Endothelial cell of umbilical vein (primary cell): ENCODE measurements at regions not wholly inside any gene's neighbourhood (a gene's known extent, or its start where the extent isn't known, plus 50 kb on each side); places are given as distances from the start of the nearest gene placed in this dataset.

ENCODE experiments used
- BruUV-seq: library from RNA; stranded (reverse); fragments of 400-500 nt; replicated peaks from 2 replicates; lab custom pipeline; 2021; lab: Mats Ljungman, UMichigan
- CTCF ChIA-PET: fragments of 300-600, 350-600 bp; sonication (Branson Sonifier 250); formaldehyde crosslinking; loops from one replicate; lab custom pipeline; 2021; ENCODE audit warnings: antibody characterized with exemption, inconsistent platforms; lab: Charles Lee
- POLR2A ChIA-PET: fragments of 300-600, 350-600 bp; sonication (Branson Sonifier 250); formaldehyde crosslinking; loops from one replicate; lab custom pipeline; 2021; ENCODE audit warnings: antibody characterized with exemption, inconsistent platforms; lab: Charles Lee
- DNase-seq: peaks from one replicate; pipeline ENCODE4 v3.0.0-alpha.2; 2011; ENCODE audit warnings: low read depth, low spot score
- FAIRE-seq: peaks from 2 replicates; lab custom pipeline; 2011; peaks lifted over from hg19 to GRCh38; lab: Jason Lieb, UNC
- H2AFZ ChIP-seq: 2 replicates; pipeline ENCODE4 v1.6.0; 2012; ENCODE audit warnings: low read depth, low read length, control low read depth, inconsistent platforms
- H3K27ac ChIP-seq: 2 replicates; pipeline ENCODE4 v1.5.1; 2011; ENCODE audit warnings: low read depth, mild to moderate bottlenecking, control low read depth, low read length, moderate library complexity; ENCODE audit not compliant: insufficient read depth
- H3K27me3 ChIP-seq, 2 experiments: 2 replicates each; pipeline versions ENCODE4 v1.6.0 to v1.6.1; 2011; ENCODE audit warnings: low read length in 2 of 2, mixed read lengths in 1 of 2; ENCODE audit not compliant: control insufficient read depth in 2 of 2, insufficient read depth in 2 of 2
- H3K36me3 ChIP-seq, 2 experiments: 2 replicates in 1 of 2; 3 replicates in 1 of 2; pipeline ENCODE4 v1.5.1; 2011; ENCODE audit warnings: low read length in 2 of 2, mild to moderate bottlenecking in 1 of 2, moderate library complexity in 1 of 2; ENCODE audit not compliant: control insufficient read depth in 2 of 2, insufficient read depth in 2 of 2; ENCODE audit errors: extremely low read depth in 1 of 2
- H3K4me1 ChIP-seq: 3 replicates; pipeline ENCODE4 v1.5.1; 2011; ENCODE audit warnings: mild to moderate bottlenecking, low read length; ENCODE audit not compliant: control insufficient read depth, insufficient read depth; ENCODE audit errors: extremely low read depth
- H3K4me2 ChIP-seq: 2 replicates; pipeline ENCODE4 v1.6.1; 2011; ENCODE audit warnings: low read length, control low read depth, mixed read lengths; ENCODE audit not compliant: insufficient read depth
- H3K4me3 ChIP-seq, 3 experiments: fragments of 200-600 bp in 1 of 3; sonication (generic), shearing (Covaris generic) in 1 of 3; replicated peaks in 1 of 3; 2 replicates each; pipeline ENCODE4 v1.5.1; 2011 to 2016; ENCODE audit warnings: control low read depth in 3 of 3, low read length in 3 of 3, mild to moderate bottlenecking in 2 of 3, inconsistent platforms in 1 of 3, low read depth in 1 of 3, moderate library complexity in 1 of 3; ENCODE audit not compliant: insufficient read depth in 1 of 3
- H3K79me2 ChIP-seq: 2 replicates; pipeline ENCODE4 v1.6.0; 2012; ENCODE audit warnings: low read length, inconsistent platforms; ENCODE audit not compliant: control insufficient read depth, insufficient read depth
- H3K9ac ChIP-seq: replicated peaks from 2 replicates; pipeline ENCODE3; 2011; ENCODE audit warnings: low read length, control low read depth; ENCODE audit not compliant: insufficient read depth; ENCODE audit errors: extremely low read depth
- H3K9me1 ChIP-seq: replicated peaks from 3 replicates; pipeline ENCODE4 v1.6.0; 2011; ENCODE audit warnings: mild to moderate bottlenecking, low read length; ENCODE audit not compliant: control insufficient read depth, insufficient read depth; ENCODE audit errors: extremely low read depth
- H3K9me3 ChIP-seq: replicated peaks from 2 replicates; pipeline ENCODE4 v1.5.1; 2012; ENCODE audit warnings: low read length, inconsistent platforms; ENCODE audit not compliant: control insufficient read depth, insufficient read depth
- H4K20me1 ChIP-seq: replicated peaks from 2 replicates; pipeline ENCODE3; 2011; ENCODE audit warnings: mild to moderate bottlenecking, low read length; ENCODE audit not compliant: control insufficient read depth, insufficient read depth; ENCODE audit errors: extremely low read depth
- CTCF ChIP-seq, 2 donors: IDR thresholded peaks; 1 replicate in 1 of 2; 2 replicates in 1 of 2; pipeline ENCODE4 v1.5.1; 2011; ENCODE audit warnings: low read length in 2 of 2, mild to moderate bottlenecking in 2 of 2, moderate library complexity in 2 of 2, control low read depth in 1 of 2, inconsistent platforms in 1 of 2, low read depth in 1 of 2; ENCODE audit not compliant: insufficient read depth in 1 of 2; ENCODE audit errors: extremely low read depth in 1 of 2
- EZH2 ChIP-seq: IDR thresholded peaks from 2 replicates; pipeline ENCODE4 v1.6.1; 2012; ENCODE audit warnings: borderline replicate concordance, low read depth, mild to moderate bottlenecking, moderate library complexity, low read length, inconsistent platforms; ENCODE audit not compliant: severe bottlenecking
- FOS ChIP-seq: IDR thresholded peaks from 2 replicates; pipeline ENCODE4 v1.6.1; 2011; ENCODE audit warnings: mild to moderate bottlenecking, low read length, moderate library complexity, borderline replicate concordance; ENCODE audit not compliant: insufficient read depth
- GATA2 ChIP-seq: IDR thresholded peaks from 2 replicates; pipeline ENCODE4 v1.7.0; 2011; ENCODE audit warnings: low read depth, mild to moderate bottlenecking, moderate library complexity, mixed read lengths, low read length; ENCODE audit not compliant: insufficient read length, insufficient read depth
- JUN ChIP-seq: IDR thresholded peaks from 2 replicates; pipeline ENCODE4 v1.6.1; 2011; ENCODE audit warnings: borderline replicate concordance, low read depth; ENCODE audit not compliant: insufficient read length, insufficient read depth
- MYC ChIP-seq: IDR thresholded peaks from one replicate; pipeline ENCODE4 v1.6.1; 2011; ENCODE audit warnings: mild to moderate bottlenecking, low read depth, low read length
- POLR2A ChIP-seq: IDR thresholded peaks from 2 replicates; pipeline ENCODE4 v1.6.1; 2012; ENCODE audit warnings: low read depth, mild to moderate bottlenecking, control low read depth, low read length
- POLR2AphosphoS5 ChIP-seq: IDR thresholded peaks from 2 replicates; pipeline ENCODE4 v1.6.1; 2012; ENCODE audit warnings: low read depth, mild to moderate bottlenecking, control low read depth, low read length, moderate library complexity; ENCODE audit not compliant: insufficient read depth
- dilution Hi-C: fragments of 300-500 bp; cut with MboI; formaldehyde crosslinking; loops from one replicate; pipeline ENCODE4 v1.15.0; 2019; ENCODE audit warnings: low sequenced_read_pairs; ENCODE audit not compliant: extremely low pct_ligation_motif_present
- intact Hi-C: fragments of 100-400 bp; cut with micrococcal nuclease; formaldehyde crosslinking; loops from one replicate; pipeline ENCODE4 v1.10.0; 2022
- TF ChIP-seq, protein P1 (sequence below): IDR thresholded peaks from 2 replicates; pipeline ENCODE4 v1.6.1; 2011; ENCODE audit not compliant: insufficient read depth, insufficient read length

DNA sequence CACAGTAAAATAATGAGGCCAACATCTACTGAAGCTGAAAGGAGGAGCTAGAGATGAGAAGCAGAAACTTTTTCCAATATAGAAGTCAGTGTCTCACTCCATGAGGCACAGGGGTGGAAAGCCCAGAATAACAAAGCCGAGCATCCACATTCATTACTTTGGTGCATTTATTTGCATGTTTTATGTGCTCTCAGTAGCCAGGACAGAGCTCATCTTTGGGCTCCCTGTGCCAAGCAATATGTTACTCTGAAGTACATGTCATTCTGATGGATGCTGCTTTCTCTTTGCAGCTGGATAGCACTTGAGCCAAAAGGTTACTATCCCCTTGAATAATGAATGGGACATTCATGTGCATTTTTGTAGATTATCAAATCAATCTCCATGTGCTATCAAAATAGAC, 338.6 kb upstream of the SOX11 start:
- H3K9ac ChIP-seq, result no peak overlapping the region
- intact Hi-C loops, result no loop called here
- H4K20me1 ChIP-seq, result no peaks in the 10 kb centered on the region
- TF ChIP-seq EZH2 (no peak), POLR2A (no peak)
- H3K27me3 ChIP-seq, result no peaks in the 10 kb centered on the region
- H3K27ac ChIP-seq, result no peak overlapping the region
- H3K9me1 ChIP-seq, result no peaks in the 10 kb centered on the region
- H3K36me3 ChIP-seq, result no peaks in the 10 kb centered on the region
- FAIRE-seq (no peak), DNase-seq (no peak)
- H3K9me3 ChIP-seq, result no peaks in the 10 kb centered on the region
- no peak overlapping the region for H2AFZ ChIP-seq
- ChIA-PET POLR2A (no interaction called here), CTCF (no interaction called here)
- H3K4me1 ChIP-seq, result no peaks in the 10 kb centered on the region
- no peak overlapping the region for H3K4me2 ChIP-seq
- no peak overlapping the region for H3K4me3 ChIP-seq
- dilution Hi-C loops, result no loop called here
- no peaks in the 10 kb centered on the region for H3K79me2 ChIP-seq
- BruUV-seq, result no TSS peak

GRCh38 chr2:5359397-5359796, 332.8 kb upstream of the SOX11 start:
- H3K27me3 ChIP-seq, result no peaks in the 10 kb centered on the region
- no peaks in the 10 kb centered on the region for H3K79me2 ChIP-seq
- no peak for DNase-seq
- H3K9me1 ChIP-seq, result no peaks in the 10 kb centered on the region
- H3K27ac ChIP-seq, result no peak overlapping the region
- no peaks in the 10 kb centered on the region for H3K36me3 ChIP-seq
- H3K9me3 ChIP-seq, result no peaks in the 10 kb centered on the region
- H3K4me2 ChIP-seq, result no peak overlapping the region
- H3K4me3 ChIP-seq, result no peak overlapping the region
- H2AFZ ChIP-seq, result no peak overlapping the region
- H4K20me1 ChIP-seq, result no peaks in the 10 kb centered on the region
- BruUV-seq, result no TSS peak
- no peak for FAIRE-seq
- dilution Hi-C loops, result no loop called here
- TF ChIP-seq GATA2 (no peak), POLR2AphosphoS5 (no peak), CTCF (IDR thresholded peaks at IDR 0.05; ENCODE audit: extremely low read depth in 1 of 2, insufficient read depth in 1 of 2, low read depth in 1 of 2, low read length in 2 of 2) (no peak), MYC (no peak), JUN (no peak), POLR2A (no peak), EZH2 (no peak), FOS (no peak)
- TF ChIP-seq, protein P1, sequence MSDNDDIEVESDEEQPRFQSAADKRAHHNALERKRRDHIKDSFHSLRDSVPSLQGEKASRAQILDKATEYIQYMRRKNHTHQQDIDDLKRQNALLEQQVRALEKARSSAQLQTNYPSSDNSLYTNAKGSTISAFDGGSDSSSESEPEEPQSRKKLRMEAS, result no peak
- intact Hi-C loops, result no loop called here
- H3K9ac ChIP-seq, result no peak overlapping the region
- CTCF ChIA-PET, result no interaction called here
- POLR2A ChIA-PET, result no interaction called here
- H3K4me1 ChIP-seq, result no peaks in the 10 kb centered on the region
